Left cardiac atrium (tissue), 4 donors: ENCODE measurements at regions not wholly inside any gene's neighbourhood (a gene's known extent, or its start where the extent isn't known, plus 50 kb on each side); places are given as distances from the start of the nearest gene placed in this dataset.
"Not testable (repeated sequence)": the region's sequence is repeated elsewhere in the genome, so short reads cannot be mapped to it uniquely, and the experiment has no call there.

Experiments used
- ATAC-seq, 2 donors: fragments of 200-7000 bp; cut with Tn5 transposase; one replicate each; pipeline ENCODE4 v1.9.1; 2020; ENCODE audit warnings: mild to moderate bottlenecking in 2 of 2, moderate library complexity in 2 of 2
- DNase-seq: peaks from one replicate; pipeline ENCODE4 v3.0.0-alpha.2; 2020
- intact Hi-C, 2 donors: fragments of 100-400 bp; cut with DNase I; formaldehyde crosslinking; loops; one replicate each; pipeline versions ENCODE4 v1.14.1 to v1.15.1; 2022 to 2023
- donor health status: DM: no; HTN: yes; CAD: no.
- donor health status: DM: no; HTN: yes; CAD: no; lungs with severe emphysema.
- donor health status: DM: yes; HTN: yes; CAD: no.
- donor health status: Dilated cardiomyopathy.

GRCh38 chr5:1997640-1998347 is 115.1 kb upstream of the IRX4 start:
- ATAC-seq (no peak), DNase-seq (no peak)
- intact Hi-C loops: no loop called here

- DNase-seq (no peak), ATAC-seq (no peak)
- intact Hi-C loops: no loop called here
Observed at GRCh38 chr5:1995491-1995890, 112.8 kb upstream of the IRX4 start.

GRCh38 chr5:1987471-1987870 is 104.7 kb upstream of the IRX4 start:
- ATAC-seq (no peak), DNase-seq (no peak)
- intact Hi-C loops: no loop called here

- DNase-seq: no peak
- no peak for ATAC-seq
- intact Hi-C loops: no loop called here
Observed at GRCh38 chr5:1985781-1986180, 103.1 kb upstream of the IRX4 start.

GRCh38 chr5:1983919-1984695 is 101.4 kb upstream of the IRX4 start:
- intact Hi-C loops: no loop called here
- ATAC-seq: no peak
- DNase-seq: no peak

GRCh38 chr5:1983401-1983800 is 100.7 kb upstream of the IRX4 start:
- DNase-seq (no peak), ATAC-seq (no peak)
- intact Hi-C loops: no loop called here

GRCh38 chr5:1982561-1982960 is 99.8 kb upstream of the IRX4 start:
- DNase-seq, ATAC-seq, intact Hi-C loops: not testable (repeated sequence)

GRCh38 chr5:1975898-1976765 is 93.4 kb upstream of the IRX4 start:
- ATAC-seq (no peak), DNase-seq (no peak)
- intact Hi-C loops: no loop called here

GRCh38 chr5:1975406-1975715 is 92.6 kb upstream of the IRX4 start:
- DNase-seq: no peak
- no peak for ATAC-seq
- intact Hi-C loops: no loop called here

GRCh38 chr5:1974501-1975405 is 92.0 kb upstream of the IRX4 start:
- no peak for DNase-seq
- intact Hi-C loops: no loop called here
- no peak for ATAC-seq

GRCh38 chr5:1974081-1974480 is 91.4 kb upstream of the IRX4 start:
- intact Hi-C loops: no loop called here
- ATAC-seq (no peak), DNase-seq (no peak)

- ATAC-seq: no peak
- DNase-seq: no peak
- intact Hi-C loops: no loop called here
Observed at GRCh38 chr5:1973391-1974013, 90.8 kb upstream of the IRX4 start.

- no peak for ATAC-seq
- intact Hi-C loops: no loop called here
- no peak for DNase-seq
Observed at GRCh38 chr5:1971944-1972343, 89.2 kb upstream of the IRX4 start.

- intact Hi-C loops: no loop called here
- no peak for ATAC-seq
- no peak for DNase-seq
Observed at GRCh38 chr5:1967736-1968135, 85.0 kb upstream of the IRX4 start.

GRCh38 chr5:1966461-1966860 is 83.7 kb upstream of the IRX4 start:
- intact Hi-C loops: no loop called here
- ATAC-seq (no peak), DNase-seq (no peak)

- intact Hi-C loops: no loop called here
- no peak for ATAC-seq
Observed at GRCh38 chr5:1965925-1966324, 83.2 kb upstream of the IRX4 start.

GRCh38 chr5:1963941-1964451 is 81.3 kb upstream of the IRX4 start:
- DNase-seq: no peak
- no peak for ATAC-seq
- intact Hi-C loops: no loop called here

More at GRCh38 chr5:1965925-1966324, 83.2 kb upstream of the IRX4 start:
- DNase-seq: no peak

- intact Hi-C loops: no loop called here
- DNase-seq (no peak), ATAC-seq (no peak)
Observed at GRCh38 chr5:1963358-1963757, 80.6 kb upstream of the IRX4 start.
